Mucosa of descending colon (tissue), 3 donors: ENCODE measurements at regions not wholly inside any gene's neighbourhood (a gene's known extent, or its start where the extent isn't known, plus 50 kb on each side); places are given as distances from the start of the nearest gene placed in this dataset.

ENCODE experiments used
- ATAC-seq: fragments of 200-7000 bp; cut with Tn5 transposase; one replicate; pipeline ENCODE4 v1.9.1; 2020; ENCODE audit warnings: mild to moderate bottlenecking, moderate library complexity
- DNase-seq, 3 donors: peaks; one replicate each; pipeline ENCODE4 v3.0.0-alpha.2; 2020
- H3K36me3 ChIP-seq: fragments of 200-600 bp; one replicate; pipeline ENCODE4 v1.8.0; 2021; ENCODE audit warnings: low read depth, mild to moderate bottlenecking
- H3K4me1 ChIP-seq: fragments of 200-600 bp; one replicate; pipeline ENCODE4 v1.8.0; 2021; ENCODE audit warnings: low read depth, mild to moderate bottlenecking
- H3K4me3 ChIP-seq: fragments of 200-600 bp; one replicate; pipeline ENCODE4 v1.8.0; 2021; ENCODE audit warnings: mild to moderate bottlenecking
- H3K9me3 ChIP-seq: fragments of 200-600 bp; one replicate; pipeline ENCODE4 v1.8.0; 2021; ENCODE audit warnings: mild to moderate bottlenecking
- CTCF ChIP-seq: fragments of 200-600 bp; IDR thresholded peaks from one replicate; pipeline ENCODE4 v1.8.0; 2022; ENCODE audit warnings: antibody characterized with exemption, mild to moderate bottlenecking
- intact Hi-C, 2 donors: fragments of 100-400 bp; cut with DNase I in 1 of 2; cut with micrococcal nuclease in 1 of 2; formaldehyde crosslinking; loops; one replicate each; pipeline versions ENCODE4 v1.11.0 to v1.11.1; 2022; cut with DNase I, micrococcal nuclease
- donor health status: DM: no; HTN: no; CAD: no; lungs with moderate emphysema.
- donor health status: DM: no; HTN: no; CAD: no.
- donor health status: DM: no; HTN: yes; CAD: no.

GRCh38 chr4:181604546-181604945 lies 638.7 kb upstream of the TENM3 start:
- TF ChIP-seq CTCF: no peak
- no peak overlapping the region for H3K4me3 ChIP-seq
- ATAC-seq (no peak), DNase-seq (no peak)
- H3K9me3 ChIP-seq: no peaks in the 10 kb centered on the region
- no peaks in the 10 kb centered on the region for H3K36me3 ChIP-seq
- H3K4me1 ChIP-seq: no peaks in the 10 kb centered on the region
- intact Hi-C loops: no loop called here

- Histone ChIP-seq H3K36me3 (no peaks in the 10 kb centered on the region), H3K4me3 (no peak overlapping the region), H3K9me3 (no peaks in the 10 kb centered on the region), H3K4me1 (no peaks in the 10 kb centered on the region)
- ATAC-seq (no peak), DNase-seq (no peak)
- TF ChIP-seq CTCF: no peak
- intact Hi-C loops: no loop called here
Measured at GRCh38 chr4:181606300-181606699, 636.9 kb upstream of the TENM3 start.

DNA sequence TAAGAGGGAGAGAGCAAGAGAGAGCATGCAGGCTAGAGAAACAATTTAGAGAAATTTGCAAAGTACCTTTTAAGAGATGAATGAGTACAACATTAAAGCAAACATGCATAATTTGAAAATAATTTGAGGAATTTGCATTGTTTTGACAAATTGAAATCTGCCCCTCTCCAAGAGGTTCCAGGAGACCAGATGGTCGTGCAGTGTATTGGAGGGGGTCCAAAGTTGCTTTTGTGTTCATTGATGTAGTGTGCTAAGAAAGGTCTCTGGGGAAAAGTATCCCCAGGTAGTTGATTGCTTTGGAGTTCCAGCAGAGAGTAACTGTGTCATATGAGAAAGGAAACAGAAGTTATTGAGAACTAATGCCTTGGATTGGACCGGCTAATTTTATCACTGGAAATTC lies 635.0 kb upstream of the TENM3 start:
- Histone ChIP-seq H3K4me1 (no peaks in the 10 kb centered on the region), H3K36me3 (no peaks in the 10 kb centered on the region), H3K4me3 (no peak overlapping the region), H3K9me3 (no peaks in the 10 kb centered on the region)
- DNase-seq: no peak
- no peak for TF ChIP-seq CTCF
- intact Hi-C loops: no loop called here
- ATAC-seq: no peak

- Histone ChIP-seq H3K4me3 (no peak overlapping the region), H3K36me3 (no peaks in the 10 kb centered on the region), H3K9me3 (no peaks in the 10 kb centered on the region), H3K4me1 (no peaks in the 10 kb centered on the region)
- intact Hi-C loops: no loop called here
- ATAC-seq: no peak
- DNase-seq: no peak
- no peak for TF ChIP-seq CTCF
Measured at GRCh38 chr4:181611033-181611711, 632.0 kb upstream of the TENM3 start.

GRCh38 chr4:181611946-181612600 lies 631.1 kb upstream of the TENM3 start:
- Histone ChIP-seq H3K36me3 (no peaks in the 10 kb centered on the region), H3K4me3 (no peak overlapping the region), H3K9me3 (no peaks in the 10 kb centered on the region), H3K4me1 (no peaks in the 10 kb centered on the region)
- no peak for TF ChIP-seq CTCF
- ATAC-seq: no peak
- intact Hi-C loops: no loop called here
- no peak for DNase-seq
